Pancreas (tissue), 10 donors: ENCODE measurements at regions not wholly inside any gene's neighbourhood (a gene's known extent, or its start where the extent isn't known, plus 50 kb on each side); places are given as distances from the start of the nearest gene placed in this dataset.
"Not testable (repeated sequence)": the region's sequence is repeated elsewhere in the genome, so short reads cannot be mapped to it uniquely, and the experiment has no call there.

Source experiments
- ATAC-seq, 4 donors: fragments of 200-7000 bp; cut with Tn5 transposase; one replicate each; pipeline versions ENCODE4 v1.8.0 to v1.9.1; 2020; ENCODE audit warnings: mild to moderate bottlenecking in 4 of 4, moderate library complexity in 4 of 4
- DNase-seq, 6 donors: peaks; one replicate each; pipeline ENCODE4 v3.0.0-alpha.2; 2020
- FAIRE-seq: peaks from 2 replicates; lab custom pipeline; 2012; peaks lifted over from hg19 to GRCh38; lab: Jason Lieb, UNC
- H3K27ac ChIP-seq, 4 donors: fragments of 200-600 bp; sonication (generic); 1 replicate in 3 of 4; 2 replicates in 1 of 4; pipeline versions ENCODE4 v1.5.0 to v1.8.0; 2020
- H3K27me3 ChIP-seq, 4 donors: fragments of 200-600 bp; one replicate each; pipeline ENCODE4 v1.8.0; 2021
- H3K36me3 ChIP-seq, 3 donors: fragments of 200-600 bp; sonication (generic) in 1 of 3; one replicate each; pipeline versions ENCODE4 v1.5.0 to v1.8.0; 2020 to 2021
- H3K4me1 ChIP-seq, 3 donors: fragments of 200-600 bp; one replicate each; pipeline ENCODE4 v1.8.0; 2021
- H3K4me3 ChIP-seq, 4 donors: fragments of 200-600 bp; sonication (generic) in 2 of 4; one replicate each; pipeline versions ENCODE4 v1.5.0 to v1.8.0; 2020 to 2021
- H3K9me3 ChIP-seq, 4 donors: fragments of 200-600 bp; one replicate each; pipeline ENCODE4 v1.8.0; 2021
- CTCF ChIP-seq, 4 donors: fragments of 200-600 bp; sonication (generic) in 3 of 4; IDR thresholded peaks; one replicate each; pipeline versions ENCODE4 v1.5.0 to v1.8.0; 2021; ENCODE audit warnings: antibody characterized with exemption in 4 of 4
- WGBS, 2 donors: extraction: QIAGEN DNeasy Blood & Tissue Kit; methylation state at CpG; one replicate each; pipeline ENCODE4 v1.1.7; 2013; 5-methylcytosine and 5-hydroxymethylcytosine counted together
- intact Hi-C, 3 donors: fragments of 100-400 bp; cut with DNase I; formaldehyde crosslinking; loops; one replicate each; pipeline versions ENCODE4 v1.11.1 to v1.14.2; 2022
- donor health status: healthy with polysubstance abuse.
- donor health status: DM: no; HTN: no; CAD: no; lungs with moderate emphysema.
- donor health status: DM: no; HTN: no; CAD: no.
- donor health status: control.
- donor health status: control.
- donor health status: Bipolar disorder and iron deficiency.
- donor health status: DM: yes; HTN: yes; CAD: no.
- donor health status: DM: no; HTN: no; CAD: no.
- donor health status: DM: no; HTN: no; CAD: no.
- donor health status: DM: yes; HTN: yes; CAD: no.

- TF ChIP-seq CTCF (IDR thresholded peaks at IDR 0.05) = no peak
- H3K36me3 ChIP-seq = no peaks in the 10 kb centered on the region
- H3K27ac ChIP-seq = no peak overlapping the region
- WGBS, 2 donors = 73 to 82% methylated on average over 2 of the region's 2 CpGs
- no peak for FAIRE-seq
- intact Hi-C loops = no loop called here
- H3K27me3 ChIP-seq = no peaks in the 10 kb centered on the region
- no peak for ATAC-seq
- no peaks in the 10 kb centered on the region for H3K9me3 ChIP-seq
- no peak for DNase-seq
- H3K4me1 ChIP-seq = no peaks in the 10 kb centered on the region
- no peak overlapping the region for H3K4me3 ChIP-seq
Measured at GRCh38 chr1:14426854-14427253, 171.6 kb upstream of the KAZN start.

DNA sequence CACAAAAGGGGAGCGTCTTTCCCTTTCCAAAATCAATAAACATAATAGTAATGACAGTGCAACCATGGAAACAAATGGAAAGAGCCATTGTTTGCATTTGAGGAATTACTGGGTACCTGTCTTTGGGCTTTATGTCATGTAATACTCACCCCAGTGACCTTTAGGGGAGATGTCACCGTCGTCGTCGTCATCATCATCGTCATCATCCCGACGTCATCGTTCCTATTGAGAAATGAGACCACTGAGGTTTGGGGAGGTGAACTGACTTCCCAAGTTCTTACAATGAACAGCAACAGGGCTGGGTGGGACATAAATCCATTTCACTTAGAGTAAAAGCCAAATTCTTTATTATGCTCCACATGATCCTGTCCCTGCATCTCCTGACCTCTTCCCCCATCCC is 168.9 kb upstream of the KAZN start:
- no peaks in the 10 kb centered on the region for H3K27me3 ChIP-seq
- 65 to 78% methylated on average over 9 of the region's 9 CpGs for WGBS, 2 donors
- intact Hi-C loops = no loop called here
- no peak for TF ChIP-seq CTCF (IDR thresholded peaks at IDR 0.05)
- H3K36me3 ChIP-seq = no peaks in the 10 kb centered on the region
- no peak overlapping the region for H3K4me3 ChIP-seq
- H3K4me1 ChIP-seq = no peaks in the 10 kb centered on the region
- no peaks in the 10 kb centered on the region for H3K9me3 ChIP-seq
- no peak overlapping the region for H3K27ac ChIP-seq
- DNase-seq (no peak), ATAC-seq (no peak), FAIRE-seq (no peak)

GRCh38 chr1:14432728-14433127 is 165.8 kb upstream of the KAZN start:
- H3K27ac ChIP-seq, H3K36me3 ChIP-seq, FAIRE-seq, intact Hi-C loops, H3K4me1 ChIP-seq, DNase-seq, H3K27me3 ChIP-seq, H3K9me3 ChIP-seq, H3K4me3 ChIP-seq, ATAC-seq: not testable (repeated sequence)
- 97% methylated on average over 3 of the region's 3 CpGs for WGBS, 2 donors

DNA sequence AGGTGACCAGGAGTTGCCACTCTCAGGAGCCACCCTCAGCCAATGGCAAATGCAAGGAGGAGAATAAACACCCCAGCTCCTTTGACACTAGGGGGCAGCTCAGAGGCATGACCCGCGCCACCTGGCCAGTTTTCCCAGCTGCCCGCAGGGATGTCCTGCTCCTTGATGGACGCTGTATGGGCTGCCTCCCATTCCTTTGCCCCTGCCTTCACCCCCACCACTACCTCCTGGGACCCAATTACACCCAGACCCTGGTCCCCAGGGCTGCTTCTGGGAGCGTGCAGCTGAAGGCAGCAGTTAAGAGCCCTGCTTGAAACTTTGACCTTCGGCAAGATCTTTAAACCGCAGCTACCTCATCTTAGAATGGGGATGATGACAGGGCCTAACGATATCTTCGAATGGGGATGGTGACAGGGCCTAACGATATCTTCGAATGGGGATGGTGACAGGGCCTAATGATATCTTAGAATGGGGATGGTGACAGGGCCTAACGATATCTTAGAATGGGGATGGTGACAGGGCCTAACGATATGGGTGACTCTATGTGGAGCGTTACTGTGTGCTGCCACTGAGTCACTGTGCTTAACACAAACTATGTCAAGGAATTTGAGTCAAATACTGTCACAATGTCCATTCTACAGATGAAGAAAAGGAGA is 163.0 kb upstream of the KAZN start:
- ATAC-seq (peak in 2 of 4 donors; percentile 52 to 67), DNase-seq (peak in 3 of 6 donors; percentile 5 to 23 (median 14)), FAIRE-seq (no peak)
- no peak overlapping the region for H3K4me3 ChIP-seq
- no peaks in the 10 kb centered on the region for H3K36me3 ChIP-seq
- no peaks in the 10 kb centered on the region for H3K27me3 ChIP-seq
- intact Hi-C loops = no loop called here
- no peak for TF ChIP-seq CTCF (IDR thresholded peaks at IDR 0.05)
- H3K27ac ChIP-seq = no peak overlapping the region
- H3K9me3 ChIP-seq = no peaks in the 10 kb centered on the region
- 66 to 68% methylated on average over 14 of the region's 14 CpGs for WGBS, 2 donors
- no peaks in the 10 kb centered on the region for H3K4me1 ChIP-seq

GRCh38 chr1:14437417-14437918 is 161.0 kb upstream of the KAZN start:
- no peaks in the 10 kb centered on the region for H3K4me1 ChIP-seq
- ATAC-seq = no peak
- no peak overlapping the region for H3K4me3 ChIP-seq
- no peaks in the 10 kb centered on the region for H3K27me3 ChIP-seq
- no peaks in the 10 kb centered on the region for H3K9me3 ChIP-seq
- H3K27ac ChIP-seq = no peak overlapping the region
- intact Hi-C loops = no loop called here
- TF ChIP-seq CTCF (IDR thresholded peaks at IDR 0.05) = no peak
- H3K36me3 ChIP-seq = no peaks in the 10 kb centered on the region
- no peak for DNase-seq
- 54 to 55% methylated on average over 13 of the region's 13 CpGs for whole genome bisulfite sequencing, 2 donors
- no peak for FAIRE-seq
